HG03457 (cell line): ENCODE measurements at regions not wholly inside any gene's neighbourhood (a gene's known extent, or its start where the extent isn't known, plus 50 kb on each side); places are given as distances from the start of the nearest gene placed in this dataset.

Experiments
- ATAC-seq: cut with Tn5 transposase; IDR thresholded peaks from one replicate; pipeline ENCODE4 v1.9.1; 2021; ENCODE audit warnings: moderate number of reproducible peaks; ENCODE audit not compliant: unreplicated experiment

GRCh38 chr16:17529982-17530760 lies 59.4 kb upstream of the XYLT1 start:
- ATAC-seq, result peak; percentile 72

DNA sequence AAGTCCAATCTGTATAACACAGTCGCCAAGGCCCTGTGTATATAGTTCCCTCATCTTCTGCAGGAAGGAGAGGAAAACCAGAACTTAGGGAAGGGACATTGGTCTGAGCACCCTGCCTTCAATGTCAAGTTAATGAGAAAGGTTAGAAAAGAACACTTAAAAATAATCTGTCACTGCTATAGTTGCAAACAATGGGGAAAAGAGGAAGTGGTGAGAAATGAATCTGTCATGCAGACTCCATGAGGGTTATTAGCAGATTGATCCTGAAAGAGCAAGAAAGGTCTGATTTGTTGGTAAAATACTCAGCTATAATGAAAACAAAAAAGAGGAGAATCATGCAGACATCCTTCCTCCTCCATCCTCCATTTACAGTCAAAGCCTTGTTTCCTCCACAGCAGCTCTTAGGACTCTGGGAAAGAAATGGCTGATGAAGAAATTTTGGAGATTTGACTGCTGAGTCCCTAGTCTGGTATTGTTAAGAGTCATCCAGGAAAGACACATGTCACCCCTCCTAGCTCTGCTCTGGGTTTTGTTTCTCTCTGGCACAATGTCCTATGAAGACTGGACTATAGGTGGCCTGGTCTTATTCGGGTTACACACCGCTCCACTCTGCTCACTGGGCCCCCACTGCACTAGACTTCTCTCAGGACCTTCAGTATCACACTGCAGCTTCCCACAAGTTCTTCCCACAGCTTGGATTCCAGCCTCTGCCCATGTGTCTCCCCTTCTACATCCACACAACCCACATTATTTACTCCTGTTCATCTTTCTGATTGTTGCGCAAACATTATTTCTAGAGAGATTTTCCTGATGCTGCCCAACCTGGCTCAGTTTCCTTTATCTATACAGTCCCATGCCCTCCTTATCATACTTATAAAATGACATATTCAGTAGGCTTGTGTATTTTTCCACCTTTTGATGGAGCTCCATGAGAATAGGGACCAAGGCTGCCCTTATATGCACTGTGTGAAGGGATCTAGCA lies 56.5 kb upstream of the XYLT1 start:
- ATAC-seq, result no peak

DNA sequence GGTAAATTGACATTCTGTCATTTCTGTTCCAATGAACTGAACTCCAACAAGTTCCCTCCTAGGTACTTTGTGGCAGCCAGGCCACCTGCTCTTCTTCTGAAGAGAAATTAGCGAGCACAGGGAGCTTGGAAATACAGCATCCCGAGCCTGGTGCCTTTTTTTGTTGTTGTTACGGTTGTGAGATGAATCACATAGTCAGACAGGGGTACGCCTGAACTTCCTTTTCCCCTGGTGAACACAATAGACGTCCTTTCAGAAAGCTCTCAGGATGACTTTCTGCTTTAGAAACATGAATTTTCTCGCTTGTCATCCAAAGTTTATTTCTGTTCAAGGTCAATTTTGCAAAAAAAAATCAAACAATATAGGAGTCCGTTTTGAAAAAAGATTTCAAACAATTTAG lies 53.9 kb upstream of the XYLT1 start:
- no peak for ATAC-seq

- ATAC-seq, result no peak
Observed at GRCh38 chr16:17520561-17520960, 49.8 kb upstream of the XYLT1 start.
